Astrocyte of the spinal cord (primary cell): ENCODE measurements at regions not wholly inside any gene's neighbourhood (a gene's known extent, or its start where the extent isn't known, plus 50 kb on each side); places are given as distances from the start of the nearest gene placed in this dataset.

Experiments
- DNase-seq: peaks from one replicate; pipeline ENCODE4 v3.0.0; 2011; ENCODE audit warnings: low read depth, low spot score
- H3K4me3 ChIP-seq: 2 replicates; pipeline ENCODE4 v1.5.1; 2011; ENCODE audit warnings: low read depth, mild to moderate bottlenecking, low read length, moderate library complexity
- in situ Hi-C: cut with HindIII; loops from 2 replicates; pipeline ENCODE4 v1.10.0; 2017; ENCODE audit warnings: low sequenced_read_pairs
- TF ChIP-seq, protein P1 (sequence below): IDR thresholded peaks from 2 replicates; pipeline ENCODE4 v1.5.1; 2012; ENCODE audit warnings: low read depth, mild to moderate bottlenecking, low read length, inconsistent platforms

GRCh38 chr3:94990952-94991705 is 928.3 kb downstream of the NSUN3 start:
- no peak for DNase-seq
- H3K4me3 ChIP-seq, result no peak overlapping the region
- TF ChIP-seq, protein P1, sequence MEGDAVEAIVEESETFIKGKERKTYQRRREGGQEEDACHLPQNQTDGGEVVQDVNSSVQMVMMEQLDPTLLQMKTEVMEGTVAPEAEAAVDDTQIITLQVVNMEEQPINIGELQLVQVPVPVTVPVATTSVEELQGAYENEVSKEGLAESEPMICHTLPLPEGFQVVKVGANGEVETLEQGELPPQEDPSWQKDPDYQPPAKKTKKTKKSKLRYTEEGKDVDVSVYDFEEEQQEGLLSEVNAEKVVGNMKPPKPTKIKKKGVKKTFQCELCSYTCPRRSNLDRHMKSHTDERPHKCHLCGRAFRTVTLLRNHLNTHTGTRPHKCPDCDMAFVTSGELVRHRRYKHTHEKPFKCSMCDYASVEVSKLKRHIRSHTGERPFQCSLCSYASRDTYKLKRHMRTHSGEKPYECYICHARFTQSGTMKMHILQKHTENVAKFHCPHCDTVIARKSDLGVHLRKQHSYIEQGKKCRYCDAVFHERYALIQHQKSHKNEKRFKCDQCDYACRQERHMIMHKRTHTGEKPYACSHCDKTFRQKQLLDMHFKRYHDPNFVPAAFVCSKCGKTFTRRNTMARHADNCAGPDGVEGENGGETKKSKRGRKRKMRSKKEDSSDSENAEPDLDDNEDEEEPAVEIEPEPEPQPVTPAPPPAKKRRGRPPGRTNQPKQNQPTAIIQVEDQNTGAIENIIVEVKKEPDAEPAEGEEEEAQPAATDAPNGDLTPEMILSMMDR, result no peak
- in situ Hi-C loops, result no loop called here

- in situ Hi-C loops, result no loop called here
- DNase-seq, result no peak
- H3K4me3 ChIP-seq, result no peak overlapping the region
- TF ChIP-seq, protein P1, result no peak
These were observed 933.9 kb downstream of the NSUN3 start for GRCh38 chr3:94996743-94997142.

DNA sequence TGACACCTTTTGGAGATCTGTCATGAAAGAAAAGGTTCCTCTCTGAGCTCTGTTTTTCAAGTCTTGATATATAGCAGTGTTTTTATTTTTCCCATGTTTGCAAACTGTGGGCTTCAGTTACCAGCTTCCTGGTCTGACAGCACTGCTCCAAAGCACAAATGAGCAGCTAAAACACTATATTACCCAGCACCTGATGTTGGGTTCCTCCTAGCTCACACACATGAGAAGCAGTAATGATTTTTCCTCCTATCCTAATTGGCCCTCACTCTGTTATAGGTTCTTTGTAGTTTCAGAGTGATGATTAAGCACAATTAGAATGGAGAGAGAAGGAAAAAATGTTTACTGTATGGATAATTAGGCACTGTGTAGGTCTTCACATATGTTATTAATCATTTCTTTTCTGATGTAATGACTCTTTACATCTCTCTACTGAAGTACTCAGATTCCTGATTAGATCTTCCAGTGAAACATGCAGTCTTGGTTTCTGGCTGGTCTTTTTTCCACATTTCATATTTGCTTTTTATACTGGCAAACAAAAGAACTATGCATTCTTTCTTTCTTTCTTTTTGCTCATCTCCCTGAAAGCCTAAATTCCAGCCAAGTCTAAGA is 939.7 kb downstream of the NSUN3 start:
- no peak for DNase-seq
- in situ Hi-C loops, result no loop called here
- TF ChIP-seq, protein P1, result no peak
- H3K4me3 ChIP-seq, result no peak overlapping the region

DNA sequence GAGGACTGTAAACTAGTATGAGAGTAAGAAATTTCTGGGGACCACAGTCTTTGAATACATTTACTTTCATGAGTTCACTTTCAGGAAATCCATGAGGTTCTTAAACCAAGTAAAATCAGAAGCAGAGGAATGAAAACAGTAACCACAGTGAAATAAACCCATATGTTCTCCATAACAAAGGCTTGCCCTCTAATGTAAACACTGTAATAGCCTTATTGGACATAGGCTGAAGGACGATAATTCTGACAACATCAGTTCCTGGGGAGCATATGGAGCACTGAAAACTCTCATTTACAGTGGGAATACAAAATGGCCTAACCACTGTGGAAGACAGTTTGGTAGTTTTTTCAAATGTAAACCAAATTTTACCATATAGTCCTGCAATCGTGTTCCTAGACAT is 965.8 kb downstream of the NSUN3 start:
- no peak overlapping the region for H3K4me3 ChIP-seq
- TF ChIP-seq, protein P1, result no peak
- in situ Hi-C loops, result no loop called here
- no peak for DNase-seq

- in situ Hi-C loops, result no loop called here
- no peak overlapping the region for H3K4me3 ChIP-seq
- no peak for DNase-seq
- TF ChIP-seq, protein P1, result no peak
These were observed 966.8 kb downstream of the NSUN3 start for GRCh38 chr3:95029644-95030043.

GRCh38 chr3:95036526-95037021 is 973.7 kb downstream of the NSUN3 start:
- in situ Hi-C loops, result no loop called here
- no peak overlapping the region for H3K4me3 ChIP-seq
- TF ChIP-seq, protein P1, result no peak
- no peak for DNase-seq
